ENCODE measurements at regions not wholly inside any gene's neighbourhood (a gene's known extent, or its start where the extent isn't known, plus 50 kb on each side); places are given as distances from the start of the nearest gene placed in this dataset.

- Histone ChIP-seq H3K27ac (ENCODE audit: low read depth in 1 of 2, low read length in 2 of 2) (no peak overlapping the region), H3K27me3 (ENCODE audit: control insufficient read depth in 4 of 4, insufficient read depth in 4 of 4, low read length in 3 of 4) (no peaks in the 10 kb centered on the region), H3K4me1 (ENCODE audit: control insufficient read depth in 4 of 4, insufficient read depth in 4 of 4, low read length in 3 of 4) (peaks cover 0 to 3% (median 1%) of the 10 kb centered on the region in 4 donors), H3K4me3 (ENCODE audit: low read depth in 1 of 3, low read length in 3 of 3) (no peak overlapping the region), H3K36me3 (ENCODE audit: control insufficient read depth in 4 of 4, insufficient read depth in 3 of 4, low read depth in 1 of 4, low read length in 3 of 4) (no peaks in the 10 kb centered on the region), H3K9ac (ENCODE audit: low read depth in 1 of 2, low read length in 2 of 2) (no peak overlapping the region), H3K9me3 (ENCODE audit: control insufficient read depth in 4 of 4, low read length in 3 of 4) (no peaks in the 10 kb centered on the region)
- WGBS, result 85% methylated on average over 3 of the region's 3 CpGs
- TF ChIP-seq FOXA2 (IDR thresholded peaks at IDR 0.05) (no peak), EGR1 (IDR thresholded peaks at IDR 0.05; ENCODE audit: low read depth in 2 of 2) (no peak), HNF4A (conservative IDR thresholded peaks at IDR 0.05) (no peak), RAD21 (IDR thresholded peaks at IDR 0.05) (no peak), REST (IDR thresholded peaks at IDR 0.05) (no peak), YY1 (IDR thresholded peaks at IDR 0.05) (no peak), ATF3 (IDR thresholded peaks at IDR 0.05) (no peak), GABPA (IDR thresholded peaks at IDR 0.05 in 1 of 2, conservative IDR thresholded peaks at IDR 0.05 in 1 of 2) (no peak), JUND (IDR thresholded peaks at IDR 0.05) (no peak), SP1 (IDR thresholded peaks at IDR 0.05) (no peak), HNF4G (IDR thresholded peaks at IDR 0.05) (no peak), RXRA (IDR thresholded peaks at IDR 0.05) (no peak), FOXA1 (IDR thresholded peaks at IDR 0.05) (no peak), NR2F2 (IDR thresholded peaks at IDR 0.05) (no peak), ZBTB33 (IDR thresholded peaks at IDR 0.05) (no peak), TAF1 (conservative IDR thresholded peaks at IDR 0.05) (no peak)
- TF ChIP-seq, protein P1, sequence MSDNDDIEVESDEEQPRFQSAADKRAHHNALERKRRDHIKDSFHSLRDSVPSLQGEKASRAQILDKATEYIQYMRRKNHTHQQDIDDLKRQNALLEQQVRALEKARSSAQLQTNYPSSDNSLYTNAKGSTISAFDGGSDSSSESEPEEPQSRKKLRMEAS (IDR thresholded peaks at IDR 0.05), result no peak
- TF ChIP-seq, protein P2, sequence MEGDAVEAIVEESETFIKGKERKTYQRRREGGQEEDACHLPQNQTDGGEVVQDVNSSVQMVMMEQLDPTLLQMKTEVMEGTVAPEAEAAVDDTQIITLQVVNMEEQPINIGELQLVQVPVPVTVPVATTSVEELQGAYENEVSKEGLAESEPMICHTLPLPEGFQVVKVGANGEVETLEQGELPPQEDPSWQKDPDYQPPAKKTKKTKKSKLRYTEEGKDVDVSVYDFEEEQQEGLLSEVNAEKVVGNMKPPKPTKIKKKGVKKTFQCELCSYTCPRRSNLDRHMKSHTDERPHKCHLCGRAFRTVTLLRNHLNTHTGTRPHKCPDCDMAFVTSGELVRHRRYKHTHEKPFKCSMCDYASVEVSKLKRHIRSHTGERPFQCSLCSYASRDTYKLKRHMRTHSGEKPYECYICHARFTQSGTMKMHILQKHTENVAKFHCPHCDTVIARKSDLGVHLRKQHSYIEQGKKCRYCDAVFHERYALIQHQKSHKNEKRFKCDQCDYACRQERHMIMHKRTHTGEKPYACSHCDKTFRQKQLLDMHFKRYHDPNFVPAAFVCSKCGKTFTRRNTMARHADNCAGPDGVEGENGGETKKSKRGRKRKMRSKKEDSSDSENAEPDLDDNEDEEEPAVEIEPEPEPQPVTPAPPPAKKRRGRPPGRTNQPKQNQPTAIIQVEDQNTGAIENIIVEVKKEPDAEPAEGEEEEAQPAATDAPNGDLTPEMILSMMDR (IDR thresholded peaks at IDR 0.05; ENCODE audit: low read depth, low read length, missing input control), result no peak
- no peak for DNase-seq (ENCODE audit: low spot score)
These were observed 186.9 kb upstream of the STK26 start for GRCh38 chrX:131836161-131836560.

All from liver (tissue), 8 donors.